Erythroblast (primary cell): ENCODE measurements at regions not wholly inside any gene's neighbourhood (a gene's known extent, or its start where the extent isn't known, plus 50 kb on each side); places are given as distances from the start of the nearest gene placed in this dataset.
"Not testable (repeated sequence)": the region's sequence is repeated elsewhere in the genome, so short reads cannot be mapped to it uniquely, and the experiment has no call there.

ENCODE experiments used
- GATA1 ChIP-seq: IDR thresholded peaks from 2 replicates; pipeline ENCODE4 v1.6.1; 2011; ENCODE audit warnings: low read depth, mild to moderate bottlenecking, control low read depth, low read length, moderate library complexity
- POLR2A ChIP-seq: IDR thresholded peaks from 2 replicates; pipeline ENCODE4 v1.6.1; 2011; ENCODE audit warnings: mild to moderate bottlenecking, low read length

GRCh38 chr15:35178186-35178585 is 93.1 kb upstream of the NANOGP8 start:
- TF ChIP-seq POLR2A, GATA1: not testable (repeated sequence)
